SKM-1 (cell line): ENCODE measurements at regions not wholly inside any gene's neighbourhood (a gene's known extent, or its start where the extent isn't known, plus 50 kb on each side); places are given as distances from the start of the nearest gene placed in this dataset.
"Not testable (repeated sequence)": the region's sequence is repeated elsewhere in the genome, so short reads cannot be mapped to it uniquely, and the experiment has no call there.

Experiments
- DNase-seq: peaks from one replicate; lab custom pipeline; 2025; ENCODE audit not compliant: unreplicated experiment; lab: John Stamatoyannopoulos, UW

- no peak for DNase-seq
These were observed 334.4 kb upstream of the FSTL5 start for GRCh38 chr4:162498168-162498567.

DNA sequence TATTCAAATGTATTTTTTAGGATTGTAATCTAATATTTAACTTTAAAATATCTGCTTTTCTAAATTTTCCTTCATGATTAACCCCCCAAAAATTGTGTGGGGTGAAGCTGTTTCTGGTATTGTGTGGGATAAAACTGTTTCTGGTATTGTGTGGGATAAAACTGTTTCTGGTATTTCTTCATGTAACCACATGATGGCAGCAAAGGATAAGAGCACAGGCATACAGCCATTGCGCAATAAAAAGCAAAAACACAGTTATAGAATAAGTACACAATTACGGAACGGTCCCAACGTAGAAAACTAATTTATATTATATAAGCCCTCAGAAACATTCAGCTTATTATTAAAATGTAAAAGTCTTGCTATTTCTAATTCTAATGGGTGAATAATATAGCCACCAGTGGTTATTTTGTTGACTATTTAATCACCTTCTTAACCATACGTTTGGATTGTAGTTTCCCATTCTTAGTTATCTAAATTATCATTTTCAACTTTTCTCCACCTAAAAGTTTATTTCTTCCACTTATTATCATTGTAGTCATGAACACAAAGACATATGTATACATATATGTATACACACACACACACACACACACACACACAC, 333.9 kb upstream of the FSTL5 start:
- DNase-seq = peak; percentile 22

DNA sequence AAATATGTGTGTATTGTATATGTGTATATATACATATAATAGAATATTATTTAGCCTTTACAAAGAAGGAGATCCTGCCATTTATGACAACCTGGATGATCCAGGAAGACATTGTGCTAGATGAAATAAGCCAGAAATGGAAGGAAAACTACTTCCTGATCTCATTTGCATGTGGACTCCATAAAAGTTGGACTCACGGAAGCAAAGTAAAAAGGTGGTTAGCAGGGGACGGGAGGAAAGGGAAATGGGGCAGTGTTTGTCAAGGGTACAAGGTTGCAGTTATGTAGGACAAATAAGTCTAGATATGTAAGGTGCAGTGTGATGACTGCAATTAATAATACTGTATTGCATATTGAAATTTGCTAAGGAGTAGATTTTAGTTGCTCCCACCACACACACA, 331.1 kb upstream of the FSTL5 start:
- no peak for DNase-seq

GRCh38 chr4:162485486-162485885, 321.7 kb upstream of the FSTL5 start:
- no peak for DNase-seq

- DNase-seq = no peak
These were observed 311.4 kb upstream of the FSTL5 start for GRCh38 chr4:162475246-162475645.

DNA sequence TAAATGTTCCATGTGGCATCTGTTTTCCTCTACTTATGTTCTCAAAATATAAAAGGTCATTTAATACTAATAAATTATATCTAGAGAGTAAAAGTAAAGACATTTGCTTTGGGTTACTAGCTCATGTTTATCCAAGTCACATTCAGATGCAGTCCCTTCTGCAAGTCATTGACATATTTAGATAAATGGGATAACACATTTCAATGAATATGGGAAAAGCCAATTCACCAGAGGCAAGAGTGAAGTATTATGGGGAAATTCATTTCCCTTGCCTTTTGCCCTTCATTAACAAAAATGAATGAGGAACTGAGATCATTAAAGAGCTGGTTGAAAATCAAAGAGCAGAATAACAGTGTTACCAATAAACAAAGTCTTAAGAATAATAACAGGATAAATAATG, 306.2 kb upstream of the FSTL5 start:
- no peak for DNase-seq

GRCh38 chr4:162465356-162465755, 301.6 kb upstream of the FSTL5 start:
- DNase-seq = not testable (repeated sequence)

GRCh38 chr4:162461952-162462351, 298.2 kb upstream of the FSTL5 start:
- DNase-seq = peak; percentile 28

- DNase-seq = no peak
These were observed 294.3 kb upstream of the FSTL5 start for GRCh38 chr4:162458051-162458450.

DNA sequence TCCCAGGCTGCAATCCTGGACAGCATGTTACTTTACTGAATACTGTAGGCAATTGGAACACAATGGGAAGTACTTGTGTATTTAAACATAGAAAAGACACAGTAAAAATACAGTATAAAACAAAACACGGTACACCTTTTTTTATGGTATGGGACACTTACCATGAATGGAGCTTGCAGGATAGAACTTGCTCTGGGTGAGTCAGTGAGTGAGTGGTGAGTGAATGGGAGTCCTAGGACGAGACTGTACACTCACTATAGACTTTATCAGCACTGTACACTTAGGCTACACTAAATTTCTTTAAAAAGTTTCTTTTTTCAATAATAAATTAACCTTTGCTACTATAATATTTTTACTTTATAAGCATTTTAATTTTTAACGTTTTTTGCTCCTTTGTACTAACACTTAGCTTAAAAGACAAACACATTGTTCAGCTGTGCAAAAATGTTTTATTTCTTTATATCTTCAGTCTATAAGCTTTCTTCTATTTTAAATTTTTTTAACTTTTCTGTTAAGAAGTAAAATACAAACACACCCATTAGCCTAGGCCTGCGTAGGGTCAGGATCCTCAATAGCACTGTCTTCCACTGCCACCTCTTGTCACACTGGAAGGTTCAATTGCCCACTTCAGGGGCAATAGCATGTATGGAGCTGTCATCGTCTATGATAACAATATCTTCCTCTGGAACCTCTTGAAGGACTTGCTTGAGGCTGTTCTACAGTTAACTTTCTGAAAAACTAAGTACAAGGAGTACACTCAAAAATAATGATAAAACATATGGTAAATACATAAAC, 293.5 kb upstream of the FSTL5 start:
- no peak for DNase-seq

DNA sequence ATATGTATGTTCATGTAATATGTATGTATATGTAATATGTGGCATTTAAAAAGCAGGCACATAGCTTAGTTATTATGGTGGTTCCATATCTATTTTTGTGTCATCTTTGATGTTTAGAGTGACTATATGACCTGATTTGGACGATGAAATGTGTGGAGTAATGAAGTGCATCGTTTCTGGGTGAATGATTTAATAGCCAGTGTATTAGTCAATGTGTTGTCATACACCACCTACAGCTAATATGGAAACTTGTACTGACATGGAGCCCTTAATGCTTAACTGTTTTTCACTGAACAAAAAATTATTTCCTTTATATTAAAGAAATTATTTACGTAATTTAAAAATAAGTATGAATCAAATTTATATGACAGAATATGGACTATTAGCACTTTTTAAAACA, 292.3 kb upstream of the FSTL5 start:
- no peak for DNase-seq

- no peak for DNase-seq
These were observed 286.8 kb upstream of the FSTL5 start for GRCh38 chr4:162450531-162451035.

DNA sequence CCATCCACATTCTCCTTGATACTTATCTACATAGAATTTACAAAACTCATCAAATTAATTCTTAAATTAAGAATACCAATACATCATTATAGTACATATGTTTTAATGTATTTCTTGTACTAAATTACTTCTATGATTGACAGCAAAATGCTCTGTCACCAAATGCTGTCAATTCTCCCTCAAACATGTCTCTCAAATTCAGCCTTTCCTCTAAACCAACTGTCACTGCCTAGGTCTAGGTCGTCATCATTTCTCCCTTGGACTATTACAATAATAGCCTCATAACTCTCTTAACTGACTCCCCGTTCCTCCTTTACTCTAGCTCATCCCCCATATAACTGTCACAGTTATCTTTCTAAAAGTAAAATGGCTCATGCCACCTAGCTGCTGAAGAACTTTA, 279.7 kb upstream of the FSTL5 start:
- no peak for DNase-seq

- DNase-seq = no peak
These were observed 278.3 kb upstream of the FSTL5 start for GRCh38 chr4:162442128-162442527.

- DNase-seq = no peak
These were observed 258.5 kb upstream of the FSTL5 start for GRCh38 chr4:162422312-162422711.

DNA sequence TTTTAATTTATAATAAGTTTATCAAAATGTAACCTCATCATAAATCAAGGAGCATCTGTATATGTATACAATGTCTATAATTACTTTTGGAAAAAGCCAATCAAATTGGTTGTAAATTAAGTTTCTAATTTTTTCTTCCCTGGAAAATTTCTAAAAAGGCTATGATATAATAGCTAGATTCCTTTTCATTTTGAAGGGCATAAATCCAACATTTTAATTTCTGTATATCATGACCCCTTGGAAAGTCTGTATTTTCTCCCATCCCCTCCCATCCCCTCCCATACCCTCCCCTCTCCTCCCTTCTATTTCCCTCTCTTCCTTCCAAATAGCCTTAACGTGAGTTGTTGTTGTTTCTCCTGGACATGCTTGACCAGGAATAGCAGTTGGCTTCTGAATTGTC, 247.1 kb upstream of the FSTL5 start:
- no peak for DNase-seq

GRCh38 chr4:162409048-162409447, 245.2 kb upstream of the FSTL5 start:
- DNase-seq = no peak

DNA sequence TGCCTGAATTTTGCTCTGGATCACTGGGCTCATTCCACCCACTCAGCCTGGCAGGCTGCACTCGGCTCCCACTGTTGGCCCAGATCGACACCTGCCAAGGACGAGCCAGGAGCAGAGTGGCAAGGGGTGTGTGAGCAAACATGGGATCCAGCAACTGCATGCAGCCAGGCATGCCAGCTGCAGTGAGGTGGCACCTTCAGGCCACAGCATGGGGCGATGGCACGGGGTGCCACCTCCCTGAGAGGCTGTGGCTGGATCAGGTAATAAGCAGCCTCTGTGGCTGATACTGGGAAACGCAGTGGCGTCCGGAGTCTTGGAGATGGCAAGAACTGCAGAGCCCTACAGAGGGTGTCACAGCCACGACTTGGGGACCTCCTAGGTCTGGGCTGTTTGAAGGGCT, 244.5 kb upstream of the FSTL5 start:
- no peak for DNase-seq

GRCh38 chr4:162406637-162407365, 243.0 kb upstream of the FSTL5 start:
- no peak for DNase-seq

- no peak for DNase-seq
These were observed 240.1 kb upstream of the FSTL5 start for GRCh38 chr4:162403932-162404331.

DNA sequence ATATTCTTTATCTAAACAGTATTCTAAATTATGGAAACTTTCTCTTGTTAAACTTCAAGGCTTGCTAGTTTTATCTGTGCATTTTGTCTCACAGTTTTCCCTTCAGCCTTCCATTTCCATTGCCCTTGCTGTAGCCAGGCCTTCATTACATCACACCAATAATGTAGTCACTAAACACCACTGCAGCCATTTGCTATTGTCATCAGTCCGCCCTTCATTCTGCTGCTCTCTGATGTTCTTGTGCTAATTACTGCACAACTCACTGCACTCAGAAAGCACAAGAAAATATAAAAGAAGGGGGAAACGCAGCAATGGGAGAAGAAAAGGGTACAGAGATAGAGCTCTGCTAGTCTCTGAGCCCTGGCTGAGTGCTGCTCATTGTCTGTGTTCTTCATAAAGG, 239.6 kb upstream of the FSTL5 start:
- DNase-seq = no peak

- no peak for DNase-seq
These were observed 237.2 kb upstream of the FSTL5 start for GRCh38 chr4:162401021-162401420.
